Ovary (tissue), 7 donors: ENCODE measurements at regions not wholly inside any gene's neighbourhood (a gene's known extent, or its start where the extent isn't known, plus 50 kb on each side); places are given as distances from the start of the nearest gene placed in this dataset.

ENCODE experiments used
- DNase-seq, 5 donors: peaks; one replicate each; pipeline ENCODE4 v3.0.0-alpha.2; 2019 to 2020
- H3K27ac ChIP-seq, 2 donors: fragments of 200-600 bp; one replicate each; pipeline versions ENCODE4 v1.5.1 to v1.8.0; 2019 to 2022
- H3K27me3 ChIP-seq: fragments of 200-600 bp; one replicate; pipeline ENCODE4 v1.8.0; 2022
- H3K36me3 ChIP-seq: fragments of 200-600 bp; sonication (generic); one replicate; pipeline ENCODE4 v1.5.1; 2019
- H3K4me1 ChIP-seq: one replicate; pipeline ENCODE4 v1.8.1; 2013; ENCODE audit warnings: mild to moderate bottlenecking, moderate library complexity; ENCODE audit not compliant: insufficient read depth
- H3K4me3 ChIP-seq: fragments of 200-600 bp; sonication (generic); one replicate; pipeline ENCODE4 v1.5.1; 2017
- H3K9me3 ChIP-seq, 2 donors: fragments of 200-600 bp in 1 of 2; sonication (generic) in 1 of 2; one replicate each; pipeline versions ENCODE4 v1.5.1 to v1.8.1; 2013 to 2019; ENCODE audit warnings: mild to moderate bottlenecking in 1 of 2, moderate library complexity in 1 of 2
- CTCF ChIP-seq, 3 donors: fragments of 450-650 bp in 2 of 3; fragments of 200-600 bp in 1 of 3; IDR thresholded peaks; one replicate each; pipeline versions ENCODE4 v1.5.1 to v1.8.0; 2016 to 2022; ENCODE audit warnings: antibody characterized with exemption in 3 of 3, mild to moderate bottlenecking in 1 of 3
- EP300 ChIP-seq: sonication (generic); formaldehyde crosslinking; IDR thresholded peaks from one replicate; pipeline ENCODE4 v1.6.1; 2017; ENCODE audit warnings: antibody characterized with exemption
- POLR2A ChIP-seq: fragments of 450-650 bp; IDR thresholded peaks from one replicate; pipeline ENCODE4 v1.6.1; 2017; ENCODE audit warnings: antibody characterized with exemption, mild to moderate bottlenecking, moderate library complexity
- WGBS, 3 donors: extraction: QIAGEN DNeasy Blood & Tissue Kit in 1 of 3; methylation state at CpG; one replicate each; pipeline versions ENCODE4 v1.1.5 to v1.1.7; 2013 to 2017; 5-methylcytosine and 5-hydroxymethylcytosine counted together
- intact Hi-C, 4 donors: fragments of 100-400 bp; cut with DNase I; formaldehyde crosslinking; loops; one replicate each; pipeline versions ENCODE4 v1.11.0 to v1.15.1; 2022 to 2023
- donor health status: DM: no; HTN: no; CAD: no; lungs with moderate emphysema.
- donor health status: DM: no; HTN: no; CAD: no.
- donor health status: Bipolar disorder and iron deficiency.
- donor health status: DM: no; HTN: no; CAD: no.
- donor health status: DM: yes; HTN: yes; CAD: no.

GRCh38 chr3:72440491-72440890 is 407.8 kb downstream of the SHQ1 start:
- no peak overlapping the region for H3K27ac ChIP-seq
- peaks cover 18% of the 10 kb centered on the region for H3K4me1 ChIP-seq
- H3K36me3 ChIP-seq, result no peaks in the 10 kb centered on the region
- no peaks in the 10 kb centered on the region for H3K27me3 ChIP-seq
- 88 to 91% (median 91%) methylated on average over 4 of the region's 4 CpGs for WGBS, 3 donors
- no peak overlapping the region for H3K4me3 ChIP-seq
- intact Hi-C loops, result loop anchor here in 3 of 4 donors (10.0 kb wide), 2 partner anchors 166 to 266 kb away; no protein-coding TSS in a partner anchor
- DNase-seq, result no peak
- TF ChIP-seq POLR2A (no peak), CTCF (IDR thresholded peaks at IDR 0.05) (no peak), EP300 (no peak)
- no peaks in the 10 kb centered on the region for H3K9me3 ChIP-seq

GRCh38 chr3:72439321-72440183 is 408.7 kb downstream of the SHQ1 start:
- whole genome bisulfite sequencing, 3 donors, result 62 to 69% (median 66%) methylated on average over 5 of the region's 5 CpGs

GRCh38 chr3:72437661-72438406 is 410.4 kb downstream of the SHQ1 start:
- Histone ChIP-seq H3K27me3 (no peaks in the 10 kb centered on the region), H3K4me3 (no peak overlapping the region), H3K4me1 (peaks cover 11% of the 10 kb centered on the region), H3K36me3 (no peaks in the 10 kb centered on the region), H3K27ac (no peak overlapping the region), H3K9me3 (no peaks in the 10 kb centered on the region)
- 84 to 88% (median 86%) methylated on average over 5 of the region's 5 CpGs for WGBS, 3 donors
- no peak for DNase-seq
- intact Hi-C loops, result no loop called here
- TF ChIP-seq CTCF (IDR thresholded peaks at IDR 0.05), result no peak
- TF ChIP-seq EP300, result no peak

More at GRCh38 chr3:72439321-72440183, 408.7 kb downstream of the SHQ1 start:
- Histone ChIP-seq H3K4me3 (no peak overlapping the region), H3K9me3 (no peaks in the 10 kb centered on the region), H3K4me1 (peaks cover 18% of the 10 kb centered on the region), H3K27me3 (no peaks in the 10 kb centered on the region), H3K27ac (no peak overlapping the region), H3K36me3 (no peaks in the 10 kb centered on the region)
- no peak for DNase-seq
- intact Hi-C loops, result loop anchor here in 3 of 4 donors (10.0 kb wide), 2 partner anchors 165 to 265 kb away; no protein-coding TSS in a partner anchor
- TF ChIP-seq POLR2A (no peak), CTCF (IDR thresholded peaks at IDR 0.05) (no peak)

GRCh38 chr3:72436863-72437592 is 411.2 kb downstream of the SHQ1 start:
- Histone ChIP-seq H3K9me3 (no peaks in the 10 kb centered on the region), H3K4me3 (no peak overlapping the region), H3K36me3 (no peaks in the 10 kb centered on the region), H3K27me3 (no peaks in the 10 kb centered on the region), H3K4me1 (peaks cover 9% of the 10 kb centered on the region), H3K27ac (no peak overlapping the region)
- no peak for DNase-seq
- 54 to 64% (median 55%) methylated on average over 7 of the region's 7 CpGs for WGBS, 3 donors
- TF ChIP-seq EP300 (no peak), POLR2A (no peak), CTCF (IDR thresholded peaks at IDR 0.05) (no peak)
- intact Hi-C loops, result no loop called here
